KBM-7 (cell line): ENCODE measurements at regions not wholly inside any gene's neighbourhood (a gene's known extent, or its start where the extent isn't known, plus 50 kb on each side); places are given as distances from the start of the nearest gene placed in this dataset.
"Not testable (repeated sequence)": the region's sequence is repeated elsewhere in the genome, so short reads cannot be mapped to it uniquely, and the experiment has no call there.

Experiments
- DNase-seq: peaks from one replicate; pipeline ENCODE4 v3.0.0-alpha.2; 2015
- in situ Hi-C: fragments of 300-500 bp; cut with MboI; formaldehyde crosslinking; loops from 2 replicates; pipeline ENCODE4 v1.14.3; 2020; ENCODE audit warnings: low sequenced_read_pairs, low pct_unique_long_range_greater_than_20kb, mixed read lengths

- no peak for DNase-seq
- in situ Hi-C loops, result no loop called here
Measured at GRCh38 chr9:26234865-26235264, 556.6 kb upstream of the TUSC1 start.

- no peak for DNase-seq
- in situ Hi-C loops, result no loop called here
Measured at GRCh38 chr9:26231391-26231790, 553.1 kb upstream of the TUSC1 start.

- no peak for DNase-seq
- in situ Hi-C loops, result no loop called here
Measured at GRCh38 chr9:26229324-26230054, 551.2 kb upstream of the TUSC1 start.

GRCh38 chr9:26228273-26228672, 550.0 kb upstream of the TUSC1 start:
- in situ Hi-C loops, result no loop called here
- no peak for DNase-seq

DNA sequence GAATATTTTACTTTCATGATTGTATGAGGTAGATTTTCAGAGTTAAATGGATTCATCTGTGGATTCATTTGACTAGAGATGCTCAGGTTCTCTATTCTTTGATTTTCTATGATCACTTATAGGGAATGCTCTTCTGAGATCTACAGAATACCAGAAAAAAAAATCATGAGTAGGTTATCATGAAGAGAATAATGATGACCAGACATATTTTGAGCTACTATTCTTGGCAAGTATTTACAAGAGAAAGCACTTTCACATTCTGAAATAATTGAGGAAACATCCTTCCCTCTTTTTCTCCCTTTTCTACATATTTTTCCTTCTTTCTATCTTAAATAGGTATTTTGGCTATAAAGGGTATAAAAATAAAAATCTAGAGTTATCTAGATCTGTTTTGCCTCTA, 543.0 kb upstream of the TUSC1 start:
- in situ Hi-C loops, result no loop called here
- DNase-seq, result no peak

- no peak for DNase-seq
- in situ Hi-C loops, result no loop called here
Measured at GRCh38 chr9:26220367-26220766, 542.1 kb upstream of the TUSC1 start.

DNA sequence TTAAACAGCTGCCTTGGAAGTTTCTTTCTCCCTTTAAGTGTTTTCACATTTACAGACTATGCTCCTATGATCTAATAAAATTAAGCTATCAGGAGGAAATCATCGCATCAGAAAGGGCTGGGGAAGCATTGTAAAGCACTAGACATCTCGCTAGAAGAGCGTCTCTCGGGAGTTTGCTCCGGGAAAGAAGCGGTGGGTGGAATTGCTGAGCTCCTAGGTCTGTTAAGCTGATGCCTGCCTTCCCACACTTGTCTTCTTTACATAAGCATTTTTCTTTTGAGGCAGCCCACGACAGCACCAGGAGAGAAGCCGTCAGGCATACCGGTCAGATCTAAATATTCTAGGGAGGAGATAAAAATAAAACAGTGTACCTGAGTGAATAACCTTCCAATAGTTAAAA, 541.7 kb upstream of the TUSC1 start:
- in situ Hi-C loops, result no loop called here
- no peak for DNase-seq

- in situ Hi-C loops, result no loop called here
- peak; percentile 43 for DNase-seq
Measured at GRCh38 chr9:26216702-26217101, 538.5 kb upstream of the TUSC1 start.

DNA sequence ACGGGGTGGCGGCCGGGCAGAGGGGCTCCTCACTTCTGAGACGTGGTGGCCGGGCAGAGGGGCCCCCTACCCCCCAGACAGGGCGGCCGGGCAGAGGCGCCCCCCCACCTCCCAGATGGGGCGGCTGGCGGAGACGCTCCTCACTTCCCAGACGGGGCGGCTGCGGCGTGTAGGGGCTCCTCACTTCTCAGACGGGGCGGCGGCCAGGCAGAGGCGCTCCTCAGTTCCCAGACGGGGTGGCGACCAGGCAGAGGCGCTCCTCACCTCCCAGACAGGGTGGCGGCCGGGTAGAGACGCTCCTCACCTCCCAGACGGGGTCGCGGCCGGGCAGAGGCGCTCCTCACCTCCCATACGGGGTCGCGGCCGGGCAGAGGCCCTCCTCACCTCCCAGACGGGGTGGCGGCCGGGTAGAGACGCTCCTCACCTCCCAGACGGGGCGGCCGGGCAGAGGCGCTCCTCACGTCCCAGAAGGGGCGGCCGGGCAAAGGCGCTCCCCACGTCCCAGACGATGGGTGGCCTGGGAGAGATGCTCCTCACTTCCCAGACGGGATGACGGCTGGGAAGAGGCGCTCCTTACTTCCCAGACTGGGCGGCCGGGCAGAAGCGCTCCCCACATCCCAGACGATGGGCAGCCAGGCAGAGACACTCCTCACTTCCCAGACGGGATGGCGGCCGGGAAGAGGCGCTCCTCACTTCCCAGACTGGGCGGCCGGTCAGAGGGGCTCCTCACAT, 536.6 kb upstream of the TUSC1 start:
- DNase-seq, in situ Hi-C loops: not testable (repeated sequence)

DNA sequence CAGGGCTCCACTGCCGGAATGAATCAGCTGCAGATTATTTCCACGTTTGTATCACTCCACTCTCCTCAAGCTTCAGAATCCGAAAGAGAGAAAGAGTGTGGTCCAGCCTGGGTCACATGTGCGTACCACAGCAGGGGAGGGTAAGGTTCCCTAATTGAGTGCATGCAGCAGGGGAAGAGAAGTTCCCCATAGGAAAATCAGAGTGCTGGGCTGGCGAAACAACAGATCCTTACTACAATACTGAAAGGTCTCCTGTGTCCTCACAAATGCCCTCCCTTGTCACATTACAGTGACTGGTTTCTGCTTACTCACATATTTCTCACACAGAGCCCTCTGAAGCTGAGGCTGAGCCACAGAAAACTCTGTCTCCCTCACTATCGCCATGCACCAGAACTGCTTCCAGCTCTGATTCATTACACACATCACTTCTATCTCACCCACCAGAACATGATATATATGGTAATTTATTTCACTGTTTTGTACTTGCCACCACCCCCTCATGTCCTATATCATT, 532.2 kb upstream of the TUSC1 start:
- in situ Hi-C loops, result no loop called here
- DNase-seq, result peak; percentile 50

DNA sequence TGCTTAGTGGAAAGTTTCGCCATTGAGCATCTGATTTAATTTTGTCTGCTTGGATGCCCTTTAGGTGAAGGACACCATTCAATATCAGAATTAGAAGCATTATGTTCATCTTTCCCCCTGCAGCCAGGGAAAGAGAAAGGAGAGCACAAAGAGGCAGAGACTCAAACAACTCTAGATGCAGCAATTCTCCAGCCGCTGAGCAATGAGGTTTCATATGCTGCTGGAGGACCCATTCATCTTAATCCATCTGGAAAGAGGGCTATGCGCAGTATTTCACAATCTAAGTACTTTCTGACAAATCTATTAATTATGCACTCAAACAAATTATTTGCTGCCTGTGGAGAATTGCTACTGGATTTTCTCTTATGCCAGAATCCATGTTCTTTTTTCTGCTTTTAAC, 527.0 kb upstream of the TUSC1 start:
- no peak for DNase-seq
- in situ Hi-C loops, result no loop called here

GRCh38 chr9:26193237-26193636, 515.0 kb upstream of the TUSC1 start:
- in situ Hi-C loops, result no loop called here
- peak; percentile 25 for DNase-seq

GRCh38 chr9:26191711-26192110, 513.5 kb upstream of the TUSC1 start:
- in situ Hi-C loops, result no loop called here
- DNase-seq, result no peak

GRCh38 chr9:26181836-26182235, 503.6 kb upstream of the TUSC1 start:
- no peak for DNase-seq
- in situ Hi-C loops, result no loop called here

GRCh38 chr9:26176628-26177027, 498.4 kb upstream of the TUSC1 start:
- in situ Hi-C loops, result no loop called here
- no peak for DNase-seq

DNA sequence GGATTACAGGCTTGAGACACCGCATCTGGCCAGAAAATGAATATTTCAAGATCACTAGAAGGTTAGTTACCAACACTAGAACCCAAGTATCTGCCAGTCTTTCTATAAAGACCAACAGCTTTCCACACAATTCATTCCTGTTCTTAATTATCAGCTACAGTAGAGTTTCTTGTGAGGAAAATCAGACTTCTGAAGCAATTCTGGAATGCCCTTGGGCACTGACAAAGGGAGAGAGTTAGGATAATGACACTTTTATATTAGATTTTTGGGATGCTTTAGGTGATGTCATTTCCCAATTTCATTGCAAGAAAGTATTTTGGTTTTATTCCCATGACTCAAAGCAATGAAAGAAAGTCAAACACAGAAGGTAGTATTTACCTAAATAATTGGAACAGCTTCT, 497.0 kb upstream of the TUSC1 start:
- DNase-seq, result no peak
- in situ Hi-C loops, result no loop called here

- DNase-seq, result no peak
- in situ Hi-C loops, result no loop called here
Measured at GRCh38 chr9:26172301-26172700, 494.1 kb upstream of the TUSC1 start.

GRCh38 chr9:26171691-26172090, 493.4 kb upstream of the TUSC1 start:
- no peak for DNase-seq
- in situ Hi-C loops, result no loop called here

- in situ Hi-C loops, result no loop called here
- no peak for DNase-seq
Measured at GRCh38 chr9:26170190-26170589, 491.9 kb upstream of the TUSC1 start.

- in situ Hi-C loops, result no loop called here
- DNase-seq, result no peak
Measured at GRCh38 chr9:26169708-26170107, 491.5 kb upstream of the TUSC1 start.

- DNase-seq, result no peak
- in situ Hi-C loops, result no loop called here
Measured at GRCh38 chr9:26166537-26166936, 488.3 kb upstream of the TUSC1 start.
